Left cardiac atrium (tissue), 4 donors: ENCODE measurements at regions not wholly inside any gene's neighbourhood (a gene's known extent, or its start where the extent isn't known, plus 50 kb on each side); places are given as distances from the start of the nearest gene placed in this dataset.

Experiments used
- ATAC-seq, 2 donors: fragments of 200-7000 bp; cut with Tn5 transposase; one replicate each; pipeline ENCODE4 v1.9.1; 2020; ENCODE audit warnings: mild to moderate bottlenecking in 2 of 2, moderate library complexity in 2 of 2
- DNase-seq: peaks from one replicate; pipeline ENCODE4 v3.0.0-alpha.2; 2020
- intact Hi-C, 2 donors: fragments of 100-400 bp; cut with DNase I; formaldehyde crosslinking; loops; one replicate each; pipeline versions ENCODE4 v1.14.1 to v1.15.1; 2022 to 2023
- donor health status: DM: no; HTN: yes; CAD: no.
- donor health status: DM: no; HTN: yes; CAD: no; lungs with severe emphysema.
- donor health status: DM: yes; HTN: yes; CAD: no.
- donor health status: Dilated cardiomyopathy.

- no peak for ATAC-seq
- intact Hi-C loops, result no loop called here
Measured at GRCh38 chr15:79192462-79193036, 90.0 kb upstream of the ANKRD34C start.

GRCh38 chr15:79190093-79190492 lies 92.4 kb upstream of the ANKRD34C start:
- intact Hi-C loops, result no loop called here
- DNase-seq (no peak), ATAC-seq (no peak)

More at GRCh38 chr15:79192462-79193036, 90.0 kb upstream of the ANKRD34C start:
- DNase-seq, result no peak

- DNase-seq (no peak), ATAC-seq (no peak)
- intact Hi-C loops, result no loop called here
Measured at GRCh38 chr15:79186616-79187015, 95.9 kb upstream of the ANKRD34C start.

- intact Hi-C loops, result no loop called here
- DNase-seq (no peak), ATAC-seq (no peak)
Measured at GRCh38 chr15:79185199-79185598, 94.6 kb upstream of the RASGRF1 start.

- ATAC-seq, result peak; percentile 55 to 59
- peak; percentile 78 for DNase-seq
- intact Hi-C loops, result loop anchor here in 1 of 2 donors (1.0 kb wide), 1 partner anchor 156 kb away; no protein-coding TSS in a partner anchor
Measured at GRCh38 chr15:79184465-79184892, 93.9 kb upstream of the RASGRF1 start.

GRCh38 chr15:79180318-79180717 lies 89.7 kb upstream of the RASGRF1 start:
- intact Hi-C loops, result no loop called here
- DNase-seq (no peak), ATAC-seq (no peak)

GRCh38 chr15:79179597-79179996 lies 89.0 kb upstream of the RASGRF1 start:
- ATAC-seq (no peak), DNase-seq (no peak)
- intact Hi-C loops, result loop anchor here in 1 of 2 donors (10.0 kb wide), 1 partner anchor 265 kb away; no protein-coding TSS in a partner anchor

GRCh38 chr15:79179108-79179561 lies 88.6 kb upstream of the RASGRF1 start:
- DNase-seq (no peak), ATAC-seq (peak in 1 of 2 donors; percentile 23)
- intact Hi-C loops, result loop anchor here in 1 of 2 donors (10.0 kb wide), 1 partner anchor 264 kb away; no protein-coding TSS in a partner anchor

- ATAC-seq (no peak), DNase-seq (no peak)
- intact Hi-C loops, result loop anchor here in 1 of 2 donors (10.0 kb wide), 1 partner anchor 264 kb away; no protein-coding TSS in a partner anchor
Measured at GRCh38 chr15:79178594-79178993, 88.0 kb upstream of the RASGRF1 start.

- DNase-seq, result no peak
- intact Hi-C loops, result loop anchor here in 1 of 2 donors (10.0 kb wide), 1 partner anchor 261 kb away; no protein-coding TSS in a partner anchor
- no peak for ATAC-seq
Measured at GRCh38 chr15:79176151-79176550, 85.6 kb upstream of the RASGRF1 start.

- peak in 1 of 2 donors; percentile 27 for ATAC-seq
- no peak for DNase-seq
- intact Hi-C loops, result loop anchor here in 1 of 2 donors (10.0 kb wide), 1 partner anchor 258 kb away; no protein-coding TSS in a partner anchor
Measured at GRCh38 chr15:79172801-79173460, 82.4 kb upstream of the RASGRF1 start.

GRCh38 chr15:79172032-79172481 lies 81.5 kb upstream of the RASGRF1 start:
- DNase-seq (no peak), ATAC-seq (no peak)
- intact Hi-C loops, result loop anchor here in 1 of 2 donors (10.0 kb wide), 1 partner anchor 257 kb away; no protein-coding TSS in a partner anchor

GRCh38 chr15:79171320-79172031 lies 80.9 kb upstream of the RASGRF1 start:
- DNase-seq (no peak), ATAC-seq (no peak)
- intact Hi-C loops, result loop anchor here in 1 of 2 donors (10.0 kb wide), 1 partner anchor 257 kb away; no protein-coding TSS in a partner anchor

- DNase-seq (peak; percentile 55), ATAC-seq (peak; percentile 84 to 89)
- intact Hi-C loops, result loop anchor here in 1 of 2 donors (10.0 kb wide), 1 partner anchor 255 kb away; no protein-coding TSS in a partner anchor
Measured at GRCh38 chr15:79170256-79170664, 79.7 kb upstream of the RASGRF1 start.

GRCh38 chr15:79169526-79170133 lies 79.0 kb upstream of the RASGRF1 start:
- DNase-seq (no peak), ATAC-seq (peak; percentile 54 to 58)
- intact Hi-C loops, result loop anchor here in 1 of 2 donors (10.0 kb wide), 1 partner anchor 255 kb away; no protein-coding TSS in a partner anchor

GRCh38 chr15:79168922-79169456 lies 78.4 kb upstream of the RASGRF1 start:
- peak; percentile 40 for DNase-seq
- intact Hi-C loops, result no loop called here
- peak; percentile 48 to 49 for ATAC-seq

- intact Hi-C loops, result no loop called here
- DNase-seq (no peak), ATAC-seq (no peak)
Measured at GRCh38 chr15:79167776-79168175, 77.2 kb upstream of the RASGRF1 start.

GRCh38 chr15:79166311-79166955 lies 75.9 kb upstream of the RASGRF1 start:
- DNase-seq, result no peak
- intact Hi-C loops, result no loop called here
- no peak for ATAC-seq
